ENCODE measurements at regions not wholly inside any gene's neighbourhood (a gene's known extent, or its start where the extent isn't known, plus 50 kb on each side); places are given as distances from the start of the nearest gene placed in this dataset.
A peak's percentile ranks its signal among the peaks of the same experiment; 100 is the strongest.
"Not testable (repeated sequence)": the region's sequence is repeated elsewhere in the genome, so short reads cannot be mapped to it uniquely, and the experiment has no call there.

DNA sequence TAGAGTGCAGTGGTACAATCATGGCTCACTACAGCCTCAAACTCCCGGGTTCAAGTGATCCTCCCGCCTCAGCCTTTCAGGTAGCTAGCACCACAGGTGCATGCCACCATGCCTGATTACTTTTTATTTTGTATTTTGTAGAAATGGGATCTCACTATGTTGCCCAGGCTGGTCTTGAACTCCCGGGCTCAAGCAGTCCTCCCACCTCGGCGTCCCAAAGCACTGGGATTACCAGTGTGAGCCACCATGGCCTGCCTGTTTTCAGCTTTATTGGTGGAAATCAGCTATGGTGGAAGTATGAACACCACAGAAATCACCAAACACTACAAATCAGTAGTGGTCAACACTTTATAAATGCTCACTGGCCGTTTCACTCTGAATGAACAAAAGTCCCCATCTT, 299.9 kb upstream of the LYZL1 start:
- Histone ChIP-seq H3K27ac (no peak overlapping the region), H3K27me3 (no peaks in the 10 kb centered on the region), H3K4me1 (peaks cover 0 to 28% (median 17%) of the 10 kb centered on the region in 4 donors), H3K36me3 (no peaks in the 10 kb centered on the region), H3K4me3 (no peak overlapping the region), H3K9me3 (no peaks in the 10 kb centered on the region)
- TF ChIP-seq, protein P1, sequence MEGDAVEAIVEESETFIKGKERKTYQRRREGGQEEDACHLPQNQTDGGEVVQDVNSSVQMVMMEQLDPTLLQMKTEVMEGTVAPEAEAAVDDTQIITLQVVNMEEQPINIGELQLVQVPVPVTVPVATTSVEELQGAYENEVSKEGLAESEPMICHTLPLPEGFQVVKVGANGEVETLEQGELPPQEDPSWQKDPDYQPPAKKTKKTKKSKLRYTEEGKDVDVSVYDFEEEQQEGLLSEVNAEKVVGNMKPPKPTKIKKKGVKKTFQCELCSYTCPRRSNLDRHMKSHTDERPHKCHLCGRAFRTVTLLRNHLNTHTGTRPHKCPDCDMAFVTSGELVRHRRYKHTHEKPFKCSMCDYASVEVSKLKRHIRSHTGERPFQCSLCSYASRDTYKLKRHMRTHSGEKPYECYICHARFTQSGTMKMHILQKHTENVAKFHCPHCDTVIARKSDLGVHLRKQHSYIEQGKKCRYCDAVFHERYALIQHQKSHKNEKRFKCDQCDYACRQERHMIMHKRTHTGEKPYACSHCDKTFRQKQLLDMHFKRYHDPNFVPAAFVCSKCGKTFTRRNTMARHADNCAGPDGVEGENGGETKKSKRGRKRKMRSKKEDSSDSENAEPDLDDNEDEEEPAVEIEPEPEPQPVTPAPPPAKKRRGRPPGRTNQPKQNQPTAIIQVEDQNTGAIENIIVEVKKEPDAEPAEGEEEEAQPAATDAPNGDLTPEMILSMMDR (IDR thresholded peaks at IDR 0.05), result no peak
- intact Hi-C loops (cut with DNase I; ENCODE audit: low total_unique reads), result no loop called here
- no peak for DNase-seq

DNA sequence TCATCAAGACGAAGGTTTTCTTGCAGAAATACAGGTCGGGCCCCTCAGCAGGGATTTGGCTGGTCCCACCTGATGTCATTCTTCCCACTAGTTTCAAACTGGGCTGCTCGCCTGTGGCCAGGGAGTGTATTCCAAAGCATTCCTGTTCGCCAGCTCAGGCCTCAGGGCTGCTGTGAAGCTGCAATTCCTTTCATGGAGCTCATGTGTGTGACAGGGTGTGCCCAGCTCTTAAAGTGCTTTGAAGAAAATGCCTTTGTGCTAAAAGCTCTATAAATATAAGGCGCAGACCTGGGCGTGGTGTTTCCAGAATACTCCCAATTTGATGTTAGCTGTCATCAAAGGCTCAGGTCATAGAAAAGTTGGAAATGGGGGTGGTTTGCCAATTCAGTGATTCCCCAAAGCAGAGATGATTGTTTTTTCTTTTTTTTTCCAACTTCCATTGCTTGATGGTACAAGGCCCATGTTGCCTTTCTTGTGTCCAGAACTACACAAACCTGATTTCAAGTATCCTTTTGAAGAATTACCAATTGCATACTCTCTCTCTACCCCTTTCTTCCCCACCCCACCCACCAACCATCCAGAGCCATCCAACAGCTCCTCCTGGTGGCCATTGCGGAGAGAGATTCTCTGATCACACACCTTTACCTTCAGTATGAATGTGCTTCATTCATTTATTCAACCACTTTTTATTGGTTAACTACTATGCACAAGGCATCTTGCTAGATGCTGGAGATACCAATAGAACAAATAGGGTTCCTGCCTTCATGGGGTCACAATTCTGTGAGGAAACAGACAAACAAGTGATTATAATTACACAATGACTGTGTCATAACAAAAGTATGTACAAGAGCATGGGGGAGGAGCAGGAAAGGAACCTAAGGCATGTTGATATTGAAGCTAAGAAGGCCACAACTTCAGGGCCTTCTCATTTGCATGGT, 297.3 kb upstream of the LYZL1 start:
- peak overlapping the region in 1 of 2 donors; percentile 53 for H3K27ac ChIP-seq
- intact Hi-C loops (cut with DNase I; ENCODE audit: low total_unique reads), result loop anchor here (5.0 kb wide), 2 partner anchors 314 to 329 kb away; partner anchors contain the start of gene BAMBI
- TF ChIP-seq, protein P1 (IDR thresholded peaks at IDR 0.05), result peak; percentile 64 to 67
- H3K4me3 ChIP-seq, result no peak overlapping the region
- no peaks in the 10 kb centered on the region for H3K9me3 ChIP-seq
- DNase-seq, result peak in 1 of 2 donors; percentile 78
- peaks cover 0 to 26% (median 13%) of the 10 kb centered on the region in 4 donors for H3K4me1 ChIP-seq
- H3K36me3 ChIP-seq, result no peaks in the 10 kb centered on the region
- H3K27me3 ChIP-seq, result no peaks in the 10 kb centered on the region

DNA sequence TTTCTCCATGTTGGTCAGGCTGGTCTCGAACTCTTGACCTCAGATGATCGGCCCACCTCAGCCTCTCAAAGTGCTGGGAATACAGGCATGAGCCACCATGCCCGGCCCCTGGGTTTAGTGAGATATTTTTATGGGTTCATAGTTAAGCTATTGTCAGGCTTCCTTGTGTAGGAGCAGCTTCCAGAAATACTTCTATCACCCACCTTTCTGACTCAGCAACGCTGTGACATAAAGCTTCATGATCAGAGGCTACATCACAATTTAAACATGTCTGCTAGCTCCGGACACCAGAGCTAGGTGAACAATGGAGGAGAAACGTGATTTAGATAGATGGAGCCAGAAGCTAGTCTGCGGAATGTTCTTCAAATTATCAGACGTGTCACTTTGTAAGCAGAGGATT, 295.8 kb upstream of the LYZL1 start:
- intact Hi-C loops (cut with DNase I; ENCODE audit: low total_unique reads), result loop anchor here (5.0 kb wide), 2 partner anchors 316 to 331 kb away; partner anchors contain the start of gene BAMBI
- Histone ChIP-seq H3K4me1 (peaks cover 0 to 26% (median 13%) of the 10 kb centered on the region in 4 donors), H3K36me3 (no peaks in the 10 kb centered on the region), H3K9me3 (no peaks in the 10 kb centered on the region), H3K27ac (no peak overlapping the region), H3K27me3 (no peaks in the 10 kb centered on the region), H3K4me3 (no peak overlapping the region)
- no peak for DNase-seq
- TF ChIP-seq, protein P1 (IDR thresholded peaks at IDR 0.05), result no peak

DNA sequence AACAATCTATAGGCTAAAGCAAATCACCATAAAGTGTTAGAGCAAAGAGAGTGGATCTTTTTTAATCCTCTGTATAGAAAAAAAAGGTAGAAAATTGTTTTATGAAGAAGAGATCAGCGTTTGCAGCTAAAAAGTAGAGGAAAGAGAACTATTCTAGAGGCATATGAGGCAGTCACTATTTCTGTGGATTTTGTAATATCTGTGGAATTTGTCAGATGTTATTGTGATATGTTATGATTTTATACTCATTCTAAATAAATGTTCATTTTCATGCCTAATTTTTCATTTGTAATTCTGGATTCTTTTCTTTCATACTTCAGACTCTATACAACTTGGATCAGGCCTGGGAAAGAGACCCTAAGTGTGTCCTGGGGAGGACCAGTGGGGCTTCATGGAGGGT, 295.0 kb upstream of the LYZL1 start:
- intact Hi-C loops (cut with DNase I; ENCODE audit: low total_unique reads), result loop anchor here (5.0 kb wide), 2 partner anchors 317 to 332 kb away; partner anchors contain the start of gene BAMBI

DNA sequence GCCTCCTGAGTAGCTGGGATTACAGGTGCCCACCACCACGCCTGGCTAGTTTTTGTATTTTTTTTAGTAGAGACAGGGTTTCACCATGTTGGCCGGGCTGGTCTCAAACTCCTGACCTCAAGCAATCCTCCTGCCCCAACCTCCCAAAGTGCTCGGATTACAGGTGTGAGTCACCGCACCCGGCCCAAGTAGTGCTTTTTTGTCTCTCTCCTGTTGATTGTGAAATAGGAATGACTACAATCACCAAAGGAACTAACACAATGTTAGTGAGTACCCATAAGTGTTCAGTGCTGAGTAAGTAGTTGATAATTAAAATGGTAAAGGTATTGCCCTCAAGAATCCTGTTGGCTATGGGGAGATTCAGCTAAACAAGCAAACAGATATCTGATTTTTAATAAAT, 294.1 kb upstream of the LYZL1 start:
- peaks cover 0 to 26% (median 13%) of the 10 kb centered on the region in 4 donors for H3K4me1 ChIP-seq
- H3K36me3 ChIP-seq, H3K27ac ChIP-seq, H3K4me3 ChIP-seq, H3K9me3 ChIP-seq, DNase-seq, H3K27me3 ChIP-seq: not testable (repeated sequence)
- intact Hi-C loops (cut with DNase I; ENCODE audit: low total_unique reads), result loop anchor here (5.0 kb wide), 2 partner anchors 318 to 333 kb away; partner anchors contain the start of gene BAMBI

More for the DNA sequence above, 295.0 kb upstream of the LYZL1 start:
- H3K27me3 ChIP-seq, result no peaks in the 10 kb centered on the region
- no peaks in the 10 kb centered on the region for H3K9me3 ChIP-seq
- no peak overlapping the region for H3K4me3 ChIP-seq
- peaks cover 0 to 26% (median 13%) of the 10 kb centered on the region in 4 donors for H3K4me1 ChIP-seq
- no peak overlapping the region for H3K27ac ChIP-seq
- TF ChIP-seq, protein P1 (IDR thresholded peaks at IDR 0.05), result no peak
- no peaks in the 10 kb centered on the region for H3K36me3 ChIP-seq
- no peak for DNase-seq

DNA sequence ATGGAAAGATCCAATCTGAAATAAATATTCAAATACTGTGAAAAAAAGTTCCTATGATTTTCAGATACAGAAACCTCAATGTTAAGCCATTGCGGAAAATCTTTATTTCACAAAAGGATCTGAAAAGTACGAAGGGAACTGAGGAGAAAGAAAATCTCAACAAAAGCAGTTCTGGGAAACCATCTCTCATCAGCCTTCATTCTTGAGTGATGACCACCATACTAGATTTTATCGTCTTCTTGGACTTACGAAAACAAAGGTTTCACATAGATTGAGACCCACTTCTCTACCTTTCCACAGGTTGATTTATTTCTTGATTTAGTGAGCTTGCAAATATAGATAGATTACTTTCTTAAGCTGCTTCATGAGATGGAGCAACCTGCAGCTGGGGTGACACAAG, 293.4 kb upstream of the LYZL1 start:
- intact Hi-C loops (cut with DNase I; ENCODE audit: low total_unique reads), result no loop called here
- TF ChIP-seq, protein P1 (IDR thresholded peaks at IDR 0.05), result no peak
- no peaks in the 10 kb centered on the region for H3K9me3 ChIP-seq
- no peaks in the 10 kb centered on the region for H3K36me3 ChIP-seq
- H3K27me3 ChIP-seq, result no peaks in the 10 kb centered on the region
- peaks cover 0 to 26% (median 13%) of the 10 kb centered on the region in 4 donors for H3K4me1 ChIP-seq
- no peak overlapping the region for H3K27ac ChIP-seq
- no peak for DNase-seq
- H3K4me3 ChIP-seq, result no peak overlapping the region
